ENCODE measurements at regions not wholly inside any gene's neighbourhood (a gene's known extent, or its start where the extent isn't known, plus 50 kb on each side); places are given as distances from the start of the nearest gene placed in this dataset.

GRCh38 chr6:793261-793660 lies 100.3 kb upstream of the EXOC2 start:
- Histone ChIP-seq H3K9me3 (replicated peaks; ENCODE audit: insufficient read depth, low read length) (no peaks in the 10 kb centered on the region), H3K36me3 (replicated peaks; ENCODE audit: insufficient read depth, low read length) (no peaks in the 10 kb centered on the region), H3F3A (ENCODE audit: insufficient read depth, low read length) (no peaks in the 10 kb centered on the region), H3K9ac (ENCODE audit: low read length) (no peak overlapping the region), H2AFZ (ENCODE audit: low read length) (no peak overlapping the region), H3K27ac (ENCODE audit: low read length) (no peak overlapping the region), H3K4me2 (ENCODE audit: low read depth, low read length) (no peak overlapping the region), H3K9me2 (replicated peaks; ENCODE audit: insufficient read depth, low read length) (no peaks in the 10 kb centered on the region), H4K20me1 (ENCODE audit: insufficient read depth, low read length) (no peaks in the 10 kb centered on the region), H3K4me3 (ENCODE audit: low read length) (no peak overlapping the region), H3K27me3 (replicated peaks; ENCODE audit: insufficient read depth, low read length) (no peaks in the 10 kb centered on the region), H3K4me1 (ENCODE audit: low read length) (no peaks in the 10 kb centered on the region), H3K79me2 (ENCODE audit: low read length) (no peaks in the 10 kb centered on the region)
- no peak for DNase-seq
- TF ChIP-seq CTCF (IDR thresholded peaks at IDR 0.05; ENCODE audit: low read length) = no peak
- no peak for TF ChIP-seq EZH2 (optimal IDR thresholded peaks at IDR 0.05; ENCODE audit: low read depth, low read length)
- TF ChIP-seq EZH2phosphoT487 (IDR thresholded peaks at IDR 0.05; ENCODE audit: low read length) = no peak

GRCh38 chr6:792662-793061 lies 99.7 kb upstream of the EXOC2 start:
- no peak overlapping the region for H3K4me2 ChIP-seq (ENCODE audit: low read depth, low read length)
- no peak for TF ChIP-seq EZH2 (optimal IDR thresholded peaks at IDR 0.05; ENCODE audit: low read depth, low read length)
- TF ChIP-seq EZH2phosphoT487 (IDR thresholded peaks at IDR 0.05; ENCODE audit: low read length) = no peak
- no peak for TF ChIP-seq CTCF (IDR thresholded peaks at IDR 0.05; ENCODE audit: low read length)
- H3K9me2 ChIP-seq (replicated peaks; ENCODE audit: insufficient read depth, low read length) = no peaks in the 10 kb centered on the region
- no peaks in the 10 kb centered on the region for H3K79me2 ChIP-seq (ENCODE audit: low read length)
- no peak overlapping the region for H3K4me3 ChIP-seq (ENCODE audit: low read length)
- H3K27me3 ChIP-seq (replicated peaks; ENCODE audit: insufficient read depth, low read length) = no peaks in the 10 kb centered on the region
- no peak overlapping the region for H3K27ac ChIP-seq (ENCODE audit: low read length)
- no peaks in the 10 kb centered on the region for H4K20me1 ChIP-seq (ENCODE audit: insufficient read depth, low read length)
- no peaks in the 10 kb centered on the region for H3K9me3 ChIP-seq (replicated peaks; ENCODE audit: insufficient read depth, low read length)
- no peaks in the 10 kb centered on the region for H3K4me1 ChIP-seq (ENCODE audit: low read length)
- H3K36me3 ChIP-seq (replicated peaks; ENCODE audit: insufficient read depth, low read length) = no peaks in the 10 kb centered on the region
- DNase-seq = no peak
- H3K9ac ChIP-seq (ENCODE audit: low read length) = no peak overlapping the region
- H3F3A ChIP-seq (ENCODE audit: insufficient read depth, low read length) = no peaks in the 10 kb centered on the region
- H2AFZ ChIP-seq (ENCODE audit: low read length) = no peak overlapping the region

- TF ChIP-seq EZH2phosphoT487 (IDR thresholded peaks at IDR 0.05; ENCODE audit: low read length) = no peak
- TF ChIP-seq EZH2 (optimal IDR thresholded peaks at IDR 0.05; ENCODE audit: low read depth, low read length) = no peak
- no peak for TF ChIP-seq CTCF (IDR thresholded peaks at IDR 0.05; ENCODE audit: low read length)
- no peak for DNase-seq
- no peak overlapping the region for H3K4me3 ChIP-seq (ENCODE audit: low read length)
- no peak overlapping the region for H3K4me2 ChIP-seq (ENCODE audit: low read depth, low read length)
- H3K9me2 ChIP-seq (replicated peaks; ENCODE audit: insufficient read depth, low read length) = no peaks in the 10 kb centered on the region
- no peak overlapping the region for H2AFZ ChIP-seq (ENCODE audit: low read length)
- no peaks in the 10 kb centered on the region for H3K36me3 ChIP-seq (replicated peaks; ENCODE audit: insufficient read depth, low read length)
- no peak overlapping the region for H3K9ac ChIP-seq (ENCODE audit: low read length)
- H3K79me2 ChIP-seq (ENCODE audit: low read length) = no peaks in the 10 kb centered on the region
- H4K20me1 ChIP-seq (ENCODE audit: insufficient read depth, low read length) = no peaks in the 10 kb centered on the region
- H3F3A ChIP-seq (ENCODE audit: insufficient read depth, low read length) = no peaks in the 10 kb centered on the region
- no peak overlapping the region for H3K27ac ChIP-seq (ENCODE audit: low read length)
- H3K4me1 ChIP-seq (ENCODE audit: low read length) = no peaks in the 10 kb centered on the region
- no peaks in the 10 kb centered on the region for H3K27me3 ChIP-seq (replicated peaks; ENCODE audit: insufficient read depth, low read length)
- H3K9me3 ChIP-seq (replicated peaks; ENCODE audit: insufficient read depth, low read length) = no peaks in the 10 kb centered on the region
These were observed 95.1 kb upstream of the EXOC2 start for GRCh38 chr6:788058-788457.

Data from MM.1S (cell line).